ENCODE measurements at regions not wholly inside any gene's neighbourhood (a gene's known extent, or its start where the extent isn't known, plus 50 kb on each side); places are given as distances from the start of the nearest gene placed in this dataset.

GRCh38 chr5:68371607-68372006 lies 156.1 kb downstream of the PIK3R1 start:
- H3K4me3 ChIP-seq (ENCODE audit: low read depth, low read length): no peak overlapping the region
- TF ChIP-seq CTCF (IDR thresholded peaks at IDR 0.05; ENCODE audit: low read depth, low read length): no peak

GRCh38 chr5:68372161-68372560 lies 156.6 kb downstream of the PIK3R1 start:
- no peak overlapping the region for H3K4me3 ChIP-seq (ENCODE audit: low read depth, low read length)
- no peak for TF ChIP-seq CTCF (IDR thresholded peaks at IDR 0.05; ENCODE audit: low read depth, low read length)

- TF ChIP-seq CTCF (IDR thresholded peaks at IDR 0.05; ENCODE audit: low read depth, low read length): no peak
- no peak overlapping the region for H3K4me3 ChIP-seq (ENCODE audit: low read depth, low read length)
Observed at GRCh38 chr5:68373050-68373449, 157.5 kb downstream of the PIK3R1 start.

GRCh38 chr5:68374796-68375518 lies 159.4 kb downstream of the PIK3R1 start:
- no peak for TF ChIP-seq CTCF (IDR thresholded peaks at IDR 0.05; ENCODE audit: low read depth, low read length)
- no peak overlapping the region for H3K4me3 ChIP-seq (ENCODE audit: low read depth, low read length)

- no peak for TF ChIP-seq CTCF (IDR thresholded peaks at IDR 0.05; ENCODE audit: low read depth, low read length)
- no peak overlapping the region for H3K4me3 ChIP-seq (ENCODE audit: low read depth, low read length)
Observed at GRCh38 chr5:68375540-68375939, 160.0 kb downstream of the PIK3R1 start.

GRCh38 chr5:68376935-68377334 lies 161.4 kb downstream of the PIK3R1 start:
- no peak overlapping the region for H3K4me3 ChIP-seq (ENCODE audit: low read depth, low read length)
- TF ChIP-seq CTCF (IDR thresholded peaks at IDR 0.05; ENCODE audit: low read depth, low read length): no peak

- no peak for TF ChIP-seq CTCF (IDR thresholded peaks at IDR 0.05; ENCODE audit: low read depth, low read length)
- no peak overlapping the region for H3K4me3 ChIP-seq (ENCODE audit: low read depth, low read length)
Observed at GRCh38 chr5:68377733-68378132, 162.2 kb downstream of the PIK3R1 start.
